ENCODE measurements at regions not wholly inside any gene's neighbourhood (a gene's known extent, or its start where the extent isn't known, plus 50 kb on each side); places are given as distances from the start of the nearest gene placed in this dataset.

- Histone ChIP-seq H3K4me3 (replicated peaks; ENCODE audit: insufficient read depth, low read length) (no peak overlapping the region), H3K27me3 (ENCODE audit: insufficient read depth, poor library complexity, severe bottlenecking) (no peaks in the 10 kb centered on the region), H3K27ac (replicated peaks) (no peak overlapping the region)
- no peak for TF ChIP-seq GABPA (IDR thresholded peaks at IDR 0.05; ENCODE audit: low read depth)
- TF ChIP-seq, protein P1, sequence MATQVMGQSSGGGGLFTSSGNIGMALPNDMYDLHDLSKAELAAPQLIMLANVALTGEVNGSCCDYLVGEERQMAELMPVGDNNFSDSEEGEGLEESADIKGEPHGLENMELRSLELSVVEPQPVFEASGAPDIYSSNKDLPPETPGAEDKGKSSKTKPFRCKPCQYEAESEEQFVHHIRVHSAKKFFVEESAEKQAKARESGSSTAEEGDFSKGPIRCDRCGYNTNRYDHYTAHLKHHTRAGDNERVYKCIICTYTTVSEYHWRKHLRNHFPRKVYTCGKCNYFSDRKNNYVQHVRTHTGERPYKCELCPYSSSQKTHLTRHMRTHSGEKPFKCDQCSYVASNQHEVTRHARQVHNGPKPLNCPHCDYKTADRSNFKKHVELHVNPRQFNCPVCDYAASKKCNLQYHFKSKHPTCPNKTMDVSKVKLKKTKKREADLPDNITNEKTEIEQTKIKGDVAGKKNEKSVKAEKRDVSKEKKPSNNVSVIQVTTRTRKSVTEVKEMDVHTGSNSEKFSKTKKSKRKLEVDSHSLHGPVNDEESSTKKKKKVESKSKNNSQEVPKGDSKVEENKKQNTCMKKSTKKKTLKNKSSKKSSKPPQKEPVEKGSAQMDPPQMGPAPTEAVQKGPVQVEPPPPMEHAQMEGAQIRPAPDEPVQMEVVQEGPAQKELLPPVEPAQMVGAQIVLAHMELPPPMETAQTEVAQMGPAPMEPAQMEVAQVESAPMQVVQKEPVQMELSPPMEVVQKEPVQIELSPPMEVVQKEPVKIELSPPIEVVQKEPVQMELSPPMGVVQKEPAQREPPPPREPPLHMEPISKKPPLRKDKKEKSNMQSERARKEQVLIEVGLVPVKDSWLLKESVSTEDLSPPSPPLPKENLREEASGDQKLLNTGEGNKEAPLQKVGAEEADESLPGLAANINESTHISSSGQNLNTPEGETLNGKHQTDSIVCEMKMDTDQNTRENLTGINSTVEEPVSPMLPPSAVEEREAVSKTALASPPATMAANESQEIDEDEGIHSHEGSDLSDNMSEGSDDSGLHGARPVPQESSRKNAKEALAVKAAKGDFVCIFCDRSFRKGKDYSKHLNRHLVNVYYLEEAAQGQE (IDR thresholded peaks at IDR 0.05; ENCODE audit: insufficient replicate concordance, low read depth): no peak
- TF ChIP-seq POLR2AphosphoS5 (IDR thresholded peaks at IDR 0.05; ENCODE audit: low read depth): no peak
- TF ChIP-seq CTCF (IDR thresholded peaks at IDR 0.05; ENCODE audit: insufficient read depth, low read length): no peak
- TF ChIP-seq SPI1 (IDR thresholded peaks at IDR 0.05; ENCODE audit: borderline replicate concordance, low read depth): no peak
- no peak for DNase-seq (ENCODE audit: low read depth in 1 of 2, low spot score in 1 of 2)
These were observed 1492.2 kb upstream of the TENM3 start for GRCh38 chr4:180751009-180751408.

- Histone ChIP-seq H3K27ac (replicated peaks) (no peak overlapping the region), H3K27me3 (ENCODE audit: insufficient read depth, poor library complexity, severe bottlenecking) (no peaks in the 10 kb centered on the region), H3K4me3 (replicated peaks; ENCODE audit: insufficient read depth, low read length) (no peak overlapping the region)
- TF ChIP-seq SPI1 (IDR thresholded peaks at IDR 0.05; ENCODE audit: borderline replicate concordance, low read depth) (no peak), POLR2AphosphoS5 (IDR thresholded peaks at IDR 0.05; ENCODE audit: low read depth) (no peak), GABPA (IDR thresholded peaks at IDR 0.05; ENCODE audit: low read depth) (no peak), CTCF (IDR thresholded peaks at IDR 0.05; ENCODE audit: insufficient read depth, low read length) (no peak)
- TF ChIP-seq, protein P1 (IDR thresholded peaks at IDR 0.05; ENCODE audit: insufficient replicate concordance, low read depth): no peak
- DNase-seq (ENCODE audit: low read depth in 1 of 2, low spot score in 1 of 2): no peak
These were observed 1485.3 kb upstream of the TENM3 start for GRCh38 chr4:180757927-180758326.

DNA sequence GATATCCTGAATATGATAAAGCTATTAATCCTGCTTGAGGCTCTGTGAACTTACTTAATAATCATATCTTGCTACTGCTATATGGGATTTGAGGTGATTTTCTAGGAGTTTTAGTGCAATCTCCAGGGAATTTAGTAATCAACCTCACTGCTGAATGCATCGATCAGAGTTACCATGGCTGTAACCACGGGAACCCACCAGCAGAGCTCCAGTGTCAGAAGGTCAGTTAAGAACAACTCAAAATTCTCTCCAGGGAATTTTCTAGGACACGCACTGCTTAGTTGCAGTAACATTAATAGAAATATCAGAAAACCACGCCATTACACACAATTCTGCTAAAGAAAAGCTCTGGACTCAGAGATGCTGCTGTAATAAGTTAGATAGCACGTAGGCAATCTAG lies 1477.2 kb upstream of the TENM3 start:
- no peak for DNase-seq (ENCODE audit: low read depth in 1 of 2, low spot score in 1 of 2)
- Histone ChIP-seq H3K27me3 (ENCODE audit: insufficient read depth, poor library complexity, severe bottlenecking) (no peaks in the 10 kb centered on the region), H3K4me3 (replicated peaks; ENCODE audit: insufficient read depth, low read length) (no peak overlapping the region), H3K27ac (replicated peaks) (no peak overlapping the region)
- TF ChIP-seq POLR2AphosphoS5 (IDR thresholded peaks at IDR 0.05; ENCODE audit: low read depth) (no peak), CTCF (IDR thresholded peaks at IDR 0.05; ENCODE audit: insufficient read depth, low read length) (no peak), GABPA (IDR thresholded peaks at IDR 0.05; ENCODE audit: low read depth) (no peak), SPI1 (IDR thresholded peaks at IDR 0.05; ENCODE audit: borderline replicate concordance, low read depth) (no peak)
- TF ChIP-seq, protein P1 (IDR thresholded peaks at IDR 0.05; ENCODE audit: insufficient replicate concordance, low read depth): no peak

Measured in HL-60 (cell line).